Natural killer cell (primary cell): ENCODE measurements at regions not wholly inside any gene's neighbourhood (a gene's known extent, or its start where the extent isn't known, plus 50 kb on each side); places are given as distances from the start of the nearest gene placed in this dataset.

Source experiments
- ATAC-seq, 3 donors: fragments of 150-1000 bp in 2 of 3; fragments of 200-7000 bp in 1 of 3; cut with Tn5 transposase; 1 replicate in 1 of 3; 2 replicates in 2 of 3; pipeline ENCODE4 v1.10.0; 2021; ENCODE audit warnings: mild to moderate bottlenecking in 2 of 3, moderate library complexity in 2 of 3
- DNase-seq, 2 donors: peaks; one replicate each; pipeline versions ENCODE4 v3.0.0 to v3.0.0-alpha.2; 2013 to 2021; ENCODE audit warnings: mixed read lengths in 1 of 2
- H3K27ac ChIP-seq: one replicate; pipeline ENCODE4 v1.5.1; 2013; ENCODE audit warnings: mild to moderate bottlenecking, low read length
- H3K27me3 ChIP-seq: one replicate; pipeline ENCODE4 v1.6.1; 2013; ENCODE audit warnings: low read length; ENCODE audit not compliant: control insufficient read depth, insufficient read depth
- H3K36me3 ChIP-seq: one replicate; pipeline ENCODE4 v1.6.1; 2013; ENCODE audit warnings: low read length; ENCODE audit not compliant: control insufficient read depth, insufficient read depth
- H3K4me1 ChIP-seq: one replicate; pipeline ENCODE4 v1.6.1; 2013; ENCODE audit warnings: low read length; ENCODE audit not compliant: control insufficient read depth, insufficient read depth
- H3K4me3 ChIP-seq: one replicate; pipeline ENCODE4 v1.5.1; 2013; ENCODE audit warnings: low read length
- H3K9me3 ChIP-seq: one replicate; pipeline ENCODE4 v1.6.1; 2013; ENCODE audit warnings: low read length; ENCODE audit not compliant: control insufficient read depth, insufficient read depth
- H3K27ac Mint-ChIP-seq, 2 donors: one replicate each; pipeline ENCODE4 v1.8.0; 2022; ENCODE audit warnings: mild to moderate bottlenecking in 2 of 2, mixed read lengths in 2 of 2, moderate library complexity in 1 of 2
- H3K27me3 Mint-ChIP-seq, 2 donors: one replicate each; pipeline ENCODE4 v1.8.0; 2022; ENCODE audit warnings: low read depth in 2 of 2, mixed read lengths in 2 of 2
- H3K36me3 Mint-ChIP-seq: one replicate; pipeline ENCODE4 v1.8.0; 2022; ENCODE audit warnings: mixed read lengths
- H3K4me1 Mint-ChIP-seq, 2 donors: one replicate each; pipeline ENCODE4 v1.8.0; 2022; ENCODE audit warnings: mixed read lengths in 2 of 2
- H3K4me3 Mint-ChIP-seq: one replicate; pipeline ENCODE4 v1.8.0; 2022; ENCODE audit warnings: mild to moderate bottlenecking, moderate library complexity, mixed read lengths
- H3K9me3 Mint-ChIP-seq, 2 donors: one replicate each; pipeline ENCODE4 v1.8.0; 2022; ENCODE audit warnings: mixed read lengths in 2 of 2
- CTCF ChIP-seq: fragments of 200-600 bp; IDR thresholded peaks from one replicate; pipeline ENCODE4 v1.8.0; 2022; ENCODE audit warnings: antibody characterized with exemption
- WGBS: methylation state at CpG from one replicate; pipeline ENCODE4 v1.1.7; 2013; ENCODE audit warnings: missing lambda C conversion rate; ENCODE audit not compliant: insufficient coverage; 5-methylcytosine and 5-hydroxymethylcytosine counted together
- intact Hi-C: fragments of 100-400 bp; cut with micrococcal nuclease; formaldehyde crosslinking; loops from one replicate; pipeline ENCODE4 v1.14.2; 2022

GRCh38 chr1:115433483-115433882 is 95.4 kb upstream of the NGF start:
- peaks cover 0 to 8% of the 10 kb centered on the region in 2 donors for H3K27me3 Mint-ChIP-seq
- Histone ChIP-seq H3K9me3 (no peaks in the 10 kb centered on the region), H3K27me3 (no peaks in the 10 kb centered on the region), H3K27ac (no peak overlapping the region), H3K4me1 (no peaks in the 10 kb centered on the region), H3K36me3 (no peaks in the 10 kb centered on the region), H3K4me3 (no peak overlapping the region)
- DNase-seq, result no peak
- H3K36me3 Mint-ChIP-seq, result no peaks in the 10 kb centered on the region
- H3K4me3 Mint-ChIP-seq, result no peak overlapping the region
- TF ChIP-seq CTCF, result no peak
- no peaks in the 10 kb centered on the region for H3K9me3 Mint-ChIP-seq
- WGBS, result 97% methylated on average over 6 of the region's 6 CpGs
- ATAC-seq, result no peak
- H3K27ac Mint-ChIP-seq, result no peak overlapping the region
- no peaks in the 10 kb centered on the region for H3K4me1 Mint-ChIP-seq
- intact Hi-C loops, result no loop called here

- no peaks in the 10 kb centered on the region for H3K9me3 ChIP-seq
- ATAC-seq, result no peak
- WGBS, result 81% methylated on average over 6 of the region's 6 CpGs
- no peaks in the 10 kb centered on the region for H3K36me3 Mint-ChIP-seq
- H3K4me3 Mint-ChIP-seq, result no peak overlapping the region
- no peak overlapping the region for H3K4me3 ChIP-seq
- no peaks in the 10 kb centered on the region for H3K36me3 ChIP-seq
- H3K4me1 ChIP-seq, result no peaks in the 10 kb centered on the region
- no peaks in the 10 kb centered on the region for H3K27me3 ChIP-seq
- no peaks in the 10 kb centered on the region for H3K9me3 Mint-ChIP-seq
- H3K27ac ChIP-seq, result no peak overlapping the region
- no peaks in the 10 kb centered on the region for H3K4me1 Mint-ChIP-seq
- peaks cover 0 to 8% of the 10 kb centered on the region in 2 donors for H3K27me3 Mint-ChIP-seq
- no peak for DNase-seq
- intact Hi-C loops, result no loop called here
- TF ChIP-seq CTCF, result no peak
- no peak overlapping the region for H3K27ac Mint-ChIP-seq
These were observed 94.0 kb upstream of the NGF start for GRCh38 chr1:115432061-115432460.

- intact Hi-C loops, result no loop called here
- DNase-seq (no peak), ATAC-seq (no peak)
- no peak overlapping the region for H3K27ac ChIP-seq
- TF ChIP-seq CTCF, result no peak
- Mint-ChIP-seq H3K27ac (no peak overlapping the region), H3K9me3 (no peaks in the 10 kb centered on the region), H3K4me3 (no peak overlapping the region), H3K27me3 (peaks cover 0 to 8% of the 10 kb centered on the region in 2 donors), H3K4me1 (no peaks in the 10 kb centered on the region), H3K36me3 (no peaks in the 10 kb centered on the region)
- H3K9me3 ChIP-seq, result no peaks in the 10 kb centered on the region
- H3K36me3 ChIP-seq, result no peaks in the 10 kb centered on the region
- no peak overlapping the region for H3K4me3 ChIP-seq
- 85% methylated on average over 5 of the region's 7 CpGs for WGBS
- no peaks in the 10 kb centered on the region for H3K27me3 ChIP-seq
- no peaks in the 10 kb centered on the region for H3K4me1 ChIP-seq
These were observed 92.6 kb upstream of the NGF start for GRCh38 chr1:115430441-115431158.

GRCh38 chr1:115429884-115430283 is 91.8 kb upstream of the NGF start:
- H3K4me3 Mint-ChIP-seq, result no peak overlapping the region
- Histone ChIP-seq H3K4me1 (no peaks in the 10 kb centered on the region), H3K36me3 (no peaks in the 10 kb centered on the region), H3K27ac (no peak overlapping the region), H3K4me3 (no peak overlapping the region), H3K9me3 (no peaks in the 10 kb centered on the region), H3K27me3 (no peaks in the 10 kb centered on the region)
- ATAC-seq (no peak), DNase-seq (no peak)
- H3K9me3 Mint-ChIP-seq, result no peaks in the 10 kb centered on the region
- peaks cover 0 to 8% of the 10 kb centered on the region in 2 donors for H3K27me3 Mint-ChIP-seq
- no peaks in the 10 kb centered on the region for H3K36me3 Mint-ChIP-seq
- H3K4me1 Mint-ChIP-seq, result no peaks in the 10 kb centered on the region
- 88% methylated on average over 2 of the region's 2 CpGs for WGBS
- H3K27ac Mint-ChIP-seq, result no peak overlapping the region
- TF ChIP-seq CTCF, result no peak
- intact Hi-C loops, result no loop called here
